ENCODE measurements at regions not wholly inside any gene's neighbourhood (a gene's known extent, or its start where the extent isn't known, plus 50 kb on each side); places are given as distances from the start of the nearest gene placed in this dataset.

DNA sequence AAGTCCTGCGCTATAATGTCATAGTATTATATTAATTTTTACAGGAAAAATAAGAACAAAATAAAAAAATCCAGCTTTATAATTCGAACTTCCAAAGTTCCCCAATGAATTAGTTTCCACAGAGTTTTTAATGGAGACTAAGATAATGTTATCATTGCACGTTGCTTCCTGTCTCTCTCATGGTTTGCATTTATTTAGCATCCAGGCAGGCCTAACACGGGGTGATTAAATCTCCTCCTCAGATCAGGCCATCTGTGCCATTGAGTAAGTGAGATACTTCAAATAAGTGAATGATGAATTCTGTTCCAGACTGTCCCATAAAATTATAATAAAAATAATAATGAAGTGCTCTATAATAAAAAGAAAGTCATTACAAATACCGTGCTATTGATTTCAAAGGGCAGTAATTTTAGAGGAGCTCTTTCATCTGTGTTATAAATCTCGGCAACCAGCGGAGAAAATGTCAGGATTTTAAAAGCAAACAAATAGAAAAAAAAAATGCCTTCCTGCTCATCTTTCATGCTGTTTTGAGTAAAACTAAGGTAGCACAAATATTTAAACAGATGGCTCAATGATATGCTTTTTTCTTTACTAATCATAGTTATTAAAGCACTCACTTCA is 570.6 kb upstream of the ZNF608 start:
- DNase-seq (ENCODE audit: low spot score in 2 of 2), result no peak
- Histone ChIP-seq H3K9me3 (peaks cover 0 to 8% (median 0%) of the 10 kb centered on the region in 4 donors), H3K27me3 (no peaks in the 10 kb centered on the region), H3K27ac (no peak overlapping the region), H3K36me3 (no peaks in the 10 kb centered on the region), H3K4me1 (peaks cover 0 to 9% (median 0%) of the 10 kb centered on the region in 4 donors), H3K4me3 (no peak overlapping the region)
- 44 to 48% methylated on average over 7 of the region's 7 CpGs for WGBS, 2 donors
- TF ChIP-seq CTCF (IDR thresholded peaks at IDR 0.05) (no peak), EP300 (IDR thresholded peaks at IDR 0.05) (no peak), POLR2A (IDR thresholded peaks at IDR 0.05) (no peak)

GRCh38 chr5:125317536-125317995 is 571.1 kb upstream of the ZNF608 start:
- no peak overlapping the region for H3K27ac ChIP-seq
- H3K4me3 ChIP-seq, result no peak overlapping the region
- no peaks in the 10 kb centered on the region for H3K36me3 ChIP-seq
- H3K9me3 ChIP-seq, result peaks cover 0 to 8% (median 0%) of the 10 kb centered on the region in 4 donors
- H3K27me3 ChIP-seq, result no peaks in the 10 kb centered on the region
- no peak for DNase-seq (ENCODE audit: low spot score in 2 of 2)
- 28 to 33% methylated on average over 5 of the region's 5 CpGs for WGBS, 2 donors
- TF ChIP-seq EP300 (IDR thresholded peaks at IDR 0.05), result no peak
- peaks cover 0 to 9% (median 0%) of the 10 kb centered on the region in 4 donors for H3K4me1 ChIP-seq

DNA sequence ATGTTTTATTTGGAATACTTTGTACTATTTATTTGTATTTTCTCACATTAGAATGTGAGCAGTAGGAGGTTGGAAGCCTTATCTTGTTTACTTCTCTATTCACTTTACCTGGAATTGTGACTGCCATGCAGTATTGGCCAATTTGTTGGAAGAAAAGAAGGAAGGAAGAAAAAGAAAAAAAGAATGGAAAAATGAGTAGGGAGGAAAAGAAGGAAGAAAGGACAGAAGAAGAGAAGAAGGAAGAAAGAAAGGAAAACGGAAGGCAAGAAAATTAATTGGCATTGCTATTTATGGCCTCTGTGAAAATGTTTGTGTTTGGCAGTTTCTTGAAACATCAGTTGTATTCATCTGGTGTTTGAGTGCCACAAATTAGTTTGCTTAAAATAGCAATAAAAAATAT is 575.2 kb upstream of the ZNF608 start:
- DNase-seq (ENCODE audit: low spot score in 2 of 2), result no peak
- H3K27me3 ChIP-seq, result no peaks in the 10 kb centered on the region
- WGBS, 2 donors, result 98 to 100% methylated on average over 1 of the region's 1 CpG
- peaks cover 0 to 20% (median 0%) of the 10 kb centered on the region in 4 donors for H3K4me1 ChIP-seq
- no peaks in the 10 kb centered on the region for H3K9me3 ChIP-seq
- TF ChIP-seq EP300 (IDR thresholded peaks at IDR 0.05) (no peak), POLR2A (IDR thresholded peaks at IDR 0.05) (no peak), CTCF (IDR thresholded peaks at IDR 0.05) (no peak)
- no peak overlapping the region for H3K4me3 ChIP-seq
- H3K36me3 ChIP-seq, result no peaks in the 10 kb centered on the region
- H3K27ac ChIP-seq, result no peak overlapping the region

- H3K4me1 ChIP-seq, result peaks cover 0 to 11% (median 0%) of the 10 kb centered on the region in 4 donors
- TF ChIP-seq EP300 (IDR thresholded peaks at IDR 0.05) (no peak), POLR2A (IDR thresholded peaks at IDR 0.05) (no peak), CTCF (IDR thresholded peaks at IDR 0.05) (no peak)
- H3K27me3 ChIP-seq, result no peaks in the 10 kb centered on the region
- H3K4me3 ChIP-seq, result no peak overlapping the region
- H3K27ac ChIP-seq, result no peak overlapping the region
- WGBS, 2 donors, result 34 to 45% methylated on average over 2 of the region's 2 CpGs
- H3K9me3 ChIP-seq, result no peaks in the 10 kb centered on the region
- no peak for DNase-seq (ENCODE audit: low spot score in 2 of 2)
- no peaks in the 10 kb centered on the region for H3K36me3 ChIP-seq
These were observed 577.2 kb upstream of the ZNF608 start for GRCh38 chr5:125323613-125324012.

DNA sequence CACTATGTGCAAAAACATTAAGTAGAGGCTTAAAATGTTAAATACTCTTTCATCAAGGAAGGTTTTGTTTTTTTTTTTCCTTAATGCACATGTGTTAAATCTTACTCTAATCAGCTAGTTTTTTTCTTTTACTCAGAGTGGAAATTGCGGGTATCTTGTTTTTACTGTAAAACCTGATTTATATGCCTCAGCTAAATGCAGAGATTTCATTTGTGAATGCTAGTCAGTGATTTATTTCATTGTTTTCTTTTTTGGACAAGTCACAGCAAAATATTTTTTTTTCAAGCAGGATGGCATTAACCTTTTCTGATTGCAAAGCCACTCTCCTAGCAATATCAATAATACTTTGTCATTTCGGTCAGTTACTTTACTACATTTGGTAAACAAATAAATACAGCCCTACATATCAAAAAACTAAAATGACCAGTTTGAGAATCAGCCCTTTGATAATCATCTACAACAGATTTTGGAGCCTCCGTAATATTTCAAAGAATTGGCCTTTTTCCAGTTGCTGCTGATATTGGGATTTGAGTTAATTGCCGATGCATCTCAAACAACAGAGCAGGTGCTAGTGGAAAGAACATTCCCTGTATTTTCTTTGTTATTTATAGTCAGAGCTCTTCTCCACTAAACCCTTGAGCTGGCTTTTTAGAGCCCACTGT is 579.2 kb upstream of the ZNF608 start:
- Histone ChIP-seq H3K4me3 (no peak overlapping the region), H3K4me1 (peaks cover 0 to 11% (median 0%) of the 10 kb centered on the region in 4 donors), H3K9me3 (no peaks in the 10 kb centered on the region), H3K27me3 (no peaks in the 10 kb centered on the region), H3K27ac (no peak overlapping the region), H3K36me3 (no peaks in the 10 kb centered on the region)
- TF ChIP-seq POLR2A (IDR thresholded peaks at IDR 0.05) (no peak), EP300 (IDR thresholded peaks at IDR 0.05) (no peak), CTCF (IDR thresholded peaks at IDR 0.05) (no peak)
- 55 to 60% methylated on average over 4 of the region's 4 CpGs for WGBS, 2 donors
- DNase-seq (ENCODE audit: low spot score in 2 of 2), result no peak

Measured in tibial nerve (tissue), 4 donors.